SK-N-SH (cell line): ENCODE measurements at regions not wholly inside any gene's neighbourhood (a gene's known extent, or its start where the extent isn't known, plus 50 kb on each side); places are given as distances from the start of the nearest gene placed in this dataset.

Experiments
- POLR2AphosphoS5 ChIP-seq: IDR thresholded peaks from 2 replicates; pipeline ENCODE4 v1.6.1; 2012; ENCODE audit warnings: low read depth, low read length
- SMC3 ChIP-seq: IDR thresholded peaks from 2 replicates; pipeline ENCODE4 v1.6.1; 2012; ENCODE audit warnings: low read depth, low read length, improper control_type of control experiment
- TF ChIP-seq, protein P1 (sequence below): fragments of 200-600 bp; sonication (generic); IDR thresholded peaks from 2 replicates; pipeline ENCODE4 v1.6.1; 2017; ENCODE audit warnings: antibody characterized with exemption, mild to moderate bottlenecking, moderate library complexity

- TF ChIP-seq, protein P1, sequence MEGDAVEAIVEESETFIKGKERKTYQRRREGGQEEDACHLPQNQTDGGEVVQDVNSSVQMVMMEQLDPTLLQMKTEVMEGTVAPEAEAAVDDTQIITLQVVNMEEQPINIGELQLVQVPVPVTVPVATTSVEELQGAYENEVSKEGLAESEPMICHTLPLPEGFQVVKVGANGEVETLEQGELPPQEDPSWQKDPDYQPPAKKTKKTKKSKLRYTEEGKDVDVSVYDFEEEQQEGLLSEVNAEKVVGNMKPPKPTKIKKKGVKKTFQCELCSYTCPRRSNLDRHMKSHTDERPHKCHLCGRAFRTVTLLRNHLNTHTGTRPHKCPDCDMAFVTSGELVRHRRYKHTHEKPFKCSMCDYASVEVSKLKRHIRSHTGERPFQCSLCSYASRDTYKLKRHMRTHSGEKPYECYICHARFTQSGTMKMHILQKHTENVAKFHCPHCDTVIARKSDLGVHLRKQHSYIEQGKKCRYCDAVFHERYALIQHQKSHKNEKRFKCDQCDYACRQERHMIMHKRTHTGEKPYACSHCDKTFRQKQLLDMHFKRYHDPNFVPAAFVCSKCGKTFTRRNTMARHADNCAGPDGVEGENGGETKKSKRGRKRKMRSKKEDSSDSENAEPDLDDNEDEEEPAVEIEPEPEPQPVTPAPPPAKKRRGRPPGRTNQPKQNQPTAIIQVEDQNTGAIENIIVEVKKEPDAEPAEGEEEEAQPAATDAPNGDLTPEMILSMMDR = no peak
- TF ChIP-seq SMC3 (no peak), POLR2AphosphoS5 (no peak)
These were observed 149.3 kb downstream of the TTC32 start for GRCh38 chr2:19752500-19752899.
